GM12878 (cell line): ENCODE measurements at regions not wholly inside any gene's neighbourhood (a gene's known extent, or its start where the extent isn't known, plus 50 kb on each side); places are given as distances from the start of the nearest gene placed in this dataset.
"Not testable (repeated sequence)": the region's sequence is repeated elsewhere in the genome, so short reads cannot be mapped to it uniquely, and the experiment has no call there.

Experiments used
- ATAC-seq: fragments of 200-7000 bp; cut with Tn5 transposase; 3 replicates; pipeline ENCODE4 v1.9.1; 2020; ENCODE audit warnings: mild to moderate bottlenecking, moderate library complexity
- BruUV-seq: library from RNA; stranded (reverse); fragments of 400-500 nt; replicated peaks from 2 replicates; lab custom pipeline; 2021; lab: Mats Ljungman, UMichigan
- CTCF ChIA-PET: fragments of 300-600 bp; sonication (Branson Sonifier 250); formaldehyde crosslinking; extraction: SDS; loops from one replicate; lab custom pipeline; 2021; ENCODE audit warnings: inconsistent platforms; lab: Yijun Ruan, JAX
- POLR2A ChIA-PET: fragments of 350-600 bp; formaldehyde crosslinking; extraction: SDS; loops from one replicate; lab custom pipeline; 2021; ENCODE audit warnings: inconsistent platforms; lab: Charles Lee
- RAD21 ChIA-PET: fragments of 300-600 bp; sonication (Branson Sonifier 250); formaldehyde crosslinking; loops from one replicate; lab custom pipeline; 2023; ENCODE audit warnings: antibody characterized with exemption; ENCODE audit not compliant: unreplicated experiment; lab: Charles Lee
- SMC1A ChIA-PET: fragments of 300-600 bp; sonication (Branson Sonifier 250); formaldehyde crosslinking; loops from one replicate; lab custom pipeline; 2023; ENCODE audit not compliant: unreplicated experiment, uncharacterized antibody; lab: Charles Lee
- DNase-seq: peaks from one replicate; pipeline ENCODE4 v3.0.0-alpha.2; 2011; ENCODE audit warnings: low read depth, low spot score
- FAIRE-seq: peaks from 3 replicates; lab custom pipeline; 2011; peaks lifted over from hg19 to GRCh38; lab: Jason Lieb, UNC
- H2AFZ ChIP-seq: 2 replicates; pipeline ENCODE4 v1.6.0; 2011; ENCODE audit warnings: low read depth, low read length, control low read depth; ENCODE audit not compliant: control insufficient read depth
- H3K27ac ChIP-seq: 2 replicates; pipeline ENCODE4 v1.5.1; 2011; ENCODE audit warnings: control low read depth; ENCODE audit not compliant: control insufficient read depth, insufficient read depth
- H3K27me3 ChIP-seq, 2 experiments: replicated peaks in 1 of 2; 2 replicates each; pipeline versions ENCODE4 v1.6.0 to v1.6.1; 2011; ENCODE audit warnings: low read length in 1 of 2; ENCODE audit not compliant: control insufficient read depth in 2 of 2, insufficient read depth in 2 of 2
- H3K36me3 ChIP-seq, 2 experiments: 2 replicates each; pipeline ENCODE4 v1.5.1; 2011; ENCODE audit warnings: low read length in 1 of 2; ENCODE audit not compliant: control insufficient read depth in 2 of 2, insufficient read depth in 2 of 2
- H3K4me1 ChIP-seq: 2 replicates; pipeline ENCODE4 v1.6.1; 2011; ENCODE audit warnings: mild to moderate bottlenecking, low read length, moderate library complexity, mixed read lengths; ENCODE audit not compliant: control insufficient read depth, insufficient read depth
- H3K4me2 ChIP-seq: 2 replicates; pipeline ENCODE4 v1.6.0; 2011; ENCODE audit warnings: control low read depth; ENCODE audit not compliant: control insufficient read depth, insufficient read depth
- H3K4me3 ChIP-seq: fragments of 200-600 bp; sonication (generic); 2 replicates; pipeline ENCODE4 v1.5.1; 2016
- H3K79me2 ChIP-seq: 2 replicates; pipeline ENCODE4 v1.6.0; 2011; ENCODE audit warnings: low read length; ENCODE audit not compliant: control insufficient read depth, insufficient read depth
- H3K9ac ChIP-seq: 2 replicates; pipeline ENCODE4 v1.8.0; 2011; ENCODE audit warnings: low read length, control low read depth, mixed read lengths; ENCODE audit not compliant: control insufficient read depth, insufficient read depth
- H3K9me3 ChIP-seq: replicated peaks from 3 replicates; pipeline ENCODE4 v1.5.1; 2011; ENCODE audit warnings: mild to moderate bottlenecking, low read length; ENCODE audit not compliant: control insufficient read depth, insufficient read depth
- H4K20me1 ChIP-seq: 2 replicates; pipeline ENCODE4 v1.6.0; 2011; ENCODE audit not compliant: control insufficient read depth, insufficient read depth
- CREM ChIP-seq: IDR thresholded peaks from 2 replicates; pipeline ENCODE4 v1.6.1; 2014; ENCODE audit warnings: antibody characterized with exemption, low read depth
- HDAC2 ChIP-seq: fragments of 200-600 bp; sonication (generic); IDR thresholded peaks from 2 replicates; pipeline ENCODE4 v1.6.1; 2017
- HDAC6 ChIP-seq: fragments of 200-600 bp; sonication (generic); IDR thresholded peaks from one replicate; pipeline ENCODE4 v1.8.0; 2017; ENCODE audit warnings: antibody characterized with exemption; ENCODE audit not compliant: unreplicated experiment
- SP1 ChIP-seq: IDR thresholded peaks from one replicate; pipeline ENCODE4 v1.6.1; 2011; ENCODE audit warnings: low read depth, low read length
- TAF1 ChIP-seq: IDR thresholded peaks from 2 replicates; pipeline ENCODE4 v1.6.1; 2011; ENCODE audit warnings: mild to moderate bottlenecking, low read depth, low read length, borderline replicate concordance
- TCF7 ChIP-seq: IDR thresholded peaks from 2 replicates; pipeline ENCODE4 v1.6.1; 2014; ENCODE audit warnings: antibody characterized with exemption, borderline replicate concordance
- WGBS: methylation state at CpG from one replicate; pipeline ENCODE4 v1.1.6; 2016; ENCODE audit warnings: low lambda C conversion rate; ENCODE audit not compliant: insufficient replicate concordance, insufficient coverage; ENCODE audit errors: missing lambda C conversion rate; 5-methylcytosine and 5-hydroxymethylcytosine counted together
- in situ Hi-C: fragments of 300-500 bp; cut with MboI; formaldehyde crosslinking; loops from 9 replicates; pipeline ENCODE4 v1.14.3; 2018; ENCODE audit warnings: mixed read lengths
- intact Hi-C: fragments of 100-400 bp; cut with micrococcal nuclease; formaldehyde crosslinking; loops from one replicate; pipeline ENCODE4 v1.14.2; 2022; ENCODE audit not compliant: unreplicated experiment
- TF ChIP-seq, protein P1 (sequence below): IDR thresholded peaks from 2 replicates; pipeline ENCODE4 v1.6.1; 2012; ENCODE audit warnings: mild to moderate bottlenecking, low read depth, low read length
- TF ChIP-seq, protein P2 (sequence below): fragments of 150-350 bp; IDR thresholded peaks from 2 replicates; pipeline ENCODE4 v1.6.1; 2014; ENCODE audit warnings: mild to moderate bottlenecking, low read depth, low read length

- TF ChIP-seq, protein P1, sequence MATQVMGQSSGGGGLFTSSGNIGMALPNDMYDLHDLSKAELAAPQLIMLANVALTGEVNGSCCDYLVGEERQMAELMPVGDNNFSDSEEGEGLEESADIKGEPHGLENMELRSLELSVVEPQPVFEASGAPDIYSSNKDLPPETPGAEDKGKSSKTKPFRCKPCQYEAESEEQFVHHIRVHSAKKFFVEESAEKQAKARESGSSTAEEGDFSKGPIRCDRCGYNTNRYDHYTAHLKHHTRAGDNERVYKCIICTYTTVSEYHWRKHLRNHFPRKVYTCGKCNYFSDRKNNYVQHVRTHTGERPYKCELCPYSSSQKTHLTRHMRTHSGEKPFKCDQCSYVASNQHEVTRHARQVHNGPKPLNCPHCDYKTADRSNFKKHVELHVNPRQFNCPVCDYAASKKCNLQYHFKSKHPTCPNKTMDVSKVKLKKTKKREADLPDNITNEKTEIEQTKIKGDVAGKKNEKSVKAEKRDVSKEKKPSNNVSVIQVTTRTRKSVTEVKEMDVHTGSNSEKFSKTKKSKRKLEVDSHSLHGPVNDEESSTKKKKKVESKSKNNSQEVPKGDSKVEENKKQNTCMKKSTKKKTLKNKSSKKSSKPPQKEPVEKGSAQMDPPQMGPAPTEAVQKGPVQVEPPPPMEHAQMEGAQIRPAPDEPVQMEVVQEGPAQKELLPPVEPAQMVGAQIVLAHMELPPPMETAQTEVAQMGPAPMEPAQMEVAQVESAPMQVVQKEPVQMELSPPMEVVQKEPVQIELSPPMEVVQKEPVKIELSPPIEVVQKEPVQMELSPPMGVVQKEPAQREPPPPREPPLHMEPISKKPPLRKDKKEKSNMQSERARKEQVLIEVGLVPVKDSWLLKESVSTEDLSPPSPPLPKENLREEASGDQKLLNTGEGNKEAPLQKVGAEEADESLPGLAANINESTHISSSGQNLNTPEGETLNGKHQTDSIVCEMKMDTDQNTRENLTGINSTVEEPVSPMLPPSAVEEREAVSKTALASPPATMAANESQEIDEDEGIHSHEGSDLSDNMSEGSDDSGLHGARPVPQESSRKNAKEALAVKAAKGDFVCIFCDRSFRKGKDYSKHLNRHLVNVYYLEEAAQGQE = no peak
- TF ChIP-seq TAF1 (no peak), SP1 (no peak), TCF7 (no peak), HDAC2 (no peak), HDAC6 (no peak), CREM (no peak)
- TF ChIP-seq, protein P2, sequence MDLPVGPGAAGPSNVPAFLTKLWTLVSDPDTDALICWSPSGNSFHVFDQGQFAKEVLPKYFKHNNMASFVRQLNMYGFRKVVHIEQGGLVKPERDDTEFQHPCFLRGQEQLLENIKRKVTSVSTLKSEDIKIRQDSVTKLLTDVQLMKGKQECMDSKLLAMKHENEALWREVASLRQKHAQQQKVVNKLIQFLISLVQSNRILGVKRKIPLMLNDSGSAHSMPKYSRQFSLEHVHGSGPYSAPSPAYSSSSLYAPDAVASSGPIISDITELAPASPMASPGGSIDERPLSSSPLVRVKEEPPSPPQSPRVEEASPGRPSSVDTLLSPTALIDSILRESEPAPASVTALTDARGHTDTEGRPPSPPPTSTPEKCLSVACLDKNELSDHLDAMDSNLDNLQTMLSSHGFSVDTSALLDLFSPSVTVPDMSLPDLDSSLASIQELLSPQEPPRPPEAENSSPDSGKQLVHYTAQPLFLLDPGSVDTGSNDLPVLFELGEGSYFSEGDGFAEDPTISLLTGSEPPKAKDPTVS = no peak
Measured at GRCh38 chr12:65731771-65732170, 92.5 kb upstream of the HMGA2 start (continued).

- H3K4me3 ChIP-seq, H3K79me2 ChIP-seq, H2AFZ ChIP-seq, DNase-seq, H3K27ac ChIP-seq, intact Hi-C loops, H3K4me2 ChIP-seq, RAD21 ChIA-PET, H3K4me1 ChIP-seq, ATAC-seq, H3K9me3 ChIP-seq, H4K20me1 ChIP-seq, in situ Hi-C loops, SMC1A ChIA-PET, H3K36me3 ChIP-seq, CTCF ChIA-PET, FAIRE-seq, H3K9ac ChIP-seq, BruUV-seq, POLR2A ChIA-PET: not testable (repeated sequence)
- H3K27me3 ChIP-seq = peaks cover 0 to 13% of the 10 kb centered on the region in 2 experiments; a peak in 3 of 4 replicates
- 0% methylated on average over 2 of the region's 2 CpGs for WGBS
Measured at GRCh38 chr12:65733643-65734042, 90.6 kb upstream of the HMGA2 start.
